IPS-18c (cell line): ENCODE measurements at regions not wholly inside any gene's neighbourhood (a gene's known extent, or its start where the extent isn't known, plus 50 kb on each side); places are given as distances from the start of the nearest gene placed in this dataset.

Experiments
- H3K4me3 ChIP-seq: 2 replicates; pipeline ENCODE4 v1.7.0; 2013; ENCODE audit warnings: low read depth, mild to moderate bottlenecking, low read length, moderate library complexity; ENCODE audit not compliant: insufficient read depth
- H3K9me3 ChIP-seq: one replicate; pipeline ENCODE4 v1.6.1; 2013; ENCODE audit warnings: mild to moderate bottlenecking, low read length, moderate library complexity; ENCODE audit not compliant: control insufficient read depth, insufficient read depth

- no peaks in the 10 kb centered on the region for H3K9me3 ChIP-seq
- H3K4me3 ChIP-seq, result no peak overlapping the region
Measured at GRCh38 chr6:44529146-44529905, 141.8 kb downstream of the CDC5L start.

GRCh38 chr6:44530209-44530909 lies 142.9 kb downstream of the CDC5L start:
- Histone ChIP-seq H3K9me3 (no peaks in the 10 kb centered on the region), H3K4me3 (no peak overlapping the region)

- H3K9me3 ChIP-seq, result no peaks in the 10 kb centered on the region
- H3K4me3 ChIP-seq, result no peak overlapping the region
Measured at GRCh38 chr6:44530910-44531234, 143.4 kb downstream of the CDC5L start.

GRCh38 chr6:44531442-44532015 lies 144.0 kb downstream of the CDC5L start:
- no peak overlapping the region for H3K4me3 ChIP-seq
- H3K9me3 ChIP-seq, result no peaks in the 10 kb centered on the region

- Histone ChIP-seq H3K9me3 (no peaks in the 10 kb centered on the region), H3K4me3 (no peak overlapping the region)
Measured at GRCh38 chr6:44533421-44533820, 145.9 kb downstream of the CDC5L start.

- no peak overlapping the region for H3K4me3 ChIP-seq
- H3K9me3 ChIP-seq, result no peaks in the 10 kb centered on the region
Measured at GRCh38 chr6:44534291-44534690, 146.8 kb downstream of the CDC5L start.

- H3K9me3 ChIP-seq, result no peaks in the 10 kb centered on the region
- H3K4me3 ChIP-seq, result no peak overlapping the region
Measured at GRCh38 chr6:44535446-44535845, 147.9 kb downstream of the CDC5L start.

GRCh38 chr6:44535967-44536366 lies 148.5 kb downstream of the CDC5L start:
- Histone ChIP-seq H3K9me3 (no peaks in the 10 kb centered on the region), H3K4me3 (no peak overlapping the region)

GRCh38 chr6:44537306-44538049 lies 150.0 kb downstream of the CDC5L start:
- Histone ChIP-seq H3K9me3 (no peaks in the 10 kb centered on the region), H3K4me3 (no peak overlapping the region)

- H3K4me3 ChIP-seq, result no peak overlapping the region; the same call in 1 of the 2 replicates
- no peaks in the 10 kb centered on the region for H3K9me3 ChIP-seq
Measured at GRCh38 chr6:44538131-44538806, 150.8 kb downstream of the CDC5L start.

- Histone ChIP-seq H3K9me3 (no peaks in the 10 kb centered on the region), H3K4me3 (no peak overlapping the region)
Measured at GRCh38 chr6:44538807-44539201, 151.3 kb downstream of the CDC5L start.

- H3K9me3 ChIP-seq, result no peaks in the 10 kb centered on the region
- no peak overlapping the region for H3K4me3 ChIP-seq
Measured at GRCh38 chr6:44539701-44540355, 152.3 kb downstream of the CDC5L start.

- Histone ChIP-seq H3K9me3 (no peaks in the 10 kb centered on the region), H3K4me3 (no peak overlapping the region)
Measured at GRCh38 chr6:44540881-44541280, 153.4 kb downstream of the CDC5L start.

- H3K9me3 ChIP-seq, result no peaks in the 10 kb centered on the region
- H3K4me3 ChIP-seq, result no peak overlapping the region
Measured at GRCh38 chr6:44542401-44543116, 155.1 kb downstream of the CDC5L start.

GRCh38 chr6:44543664-44544063 lies 156.2 kb downstream of the CDC5L start:
- Histone ChIP-seq H3K4me3 (no peak overlapping the region), H3K9me3 (no peaks in the 10 kb centered on the region)

- Histone ChIP-seq H3K4me3 (no peak overlapping the region), H3K9me3 (no peaks in the 10 kb centered on the region)
Measured at GRCh38 chr6:44545224-44545623, 157.7 kb downstream of the CDC5L start.
